AG09309 (cell line): ENCODE measurements at regions not wholly inside any gene's neighbourhood (a gene's known extent, or its start where the extent isn't known, plus 50 kb on each side); places are given as distances from the start of the nearest gene placed in this dataset.

Experiments used
- DNase-seq: peaks from one replicate; pipeline ENCODE4 v3.0.0-alpha.2; 2010; ENCODE audit warnings: low read depth
- H3K4me3 ChIP-seq: 2 replicates; pipeline ENCODE4 v1.5.1; 2011; ENCODE audit warnings: mild to moderate bottlenecking, low read depth, low read length, moderate library complexity; ENCODE audit not compliant: control insufficient read depth
- CTCF ChIP-seq: IDR thresholded peaks from 2 replicates; pipeline ENCODE4 v1.5.1; 2011; ENCODE audit warnings: mild to moderate bottlenecking, low read depth, low read length, inconsistent platforms; ENCODE audit not compliant: insufficient read depth, control insufficient read depth; ENCODE audit errors: missing control alignments

GRCh38 chr14:65331652-65332051 is 80.9 kb upstream of the FUT8 start:
- no peak for TF ChIP-seq CTCF
- no peak for DNase-seq
- no peak overlapping the region for H3K4me3 ChIP-seq

GRCh38 chr14:65332141-65332871 is 80.2 kb upstream of the FUT8 start:
- no peak for DNase-seq
- TF ChIP-seq CTCF = no peak
- no peak overlapping the region for H3K4me3 ChIP-seq

GRCh38 chr14:65333943-65334687 is 78.4 kb upstream of the FUT8 start:
- TF ChIP-seq CTCF = no peak
- H3K4me3 ChIP-seq = no peak overlapping the region
- peak; percentile 63 for DNase-seq

- no peak overlapping the region for H3K4me3 ChIP-seq
- DNase-seq = no peak
- TF ChIP-seq CTCF = no peak
These were observed 77.6 kb upstream of the FUT8 start for GRCh38 chr14:65334765-65335410.

GRCh38 chr14:65335411-65335947 is 77.1 kb upstream of the FUT8 start:
- no peak for DNase-seq
- no peak for TF ChIP-seq CTCF
- no peak overlapping the region for H3K4me3 ChIP-seq

GRCh38 chr14:65336191-65336591 is 76.3 kb upstream of the FUT8 start:
- DNase-seq = no peak
- H3K4me3 ChIP-seq = no peak overlapping the region
- TF ChIP-seq CTCF = no peak
